HPDE6-E6E7 (cell line): ENCODE measurements at regions not wholly inside any gene's neighbourhood (a gene's known extent, or its start where the extent isn't known, plus 50 kb on each side); places are given as distances from the start of the nearest gene placed in this dataset.

Source experiments
- DNase-seq: peaks from one replicate; pipeline ENCODE4 v3.0.0; 2011; ENCODE audit warnings: missing footprints; ENCODE audit errors: extremely low spot score

DNA sequence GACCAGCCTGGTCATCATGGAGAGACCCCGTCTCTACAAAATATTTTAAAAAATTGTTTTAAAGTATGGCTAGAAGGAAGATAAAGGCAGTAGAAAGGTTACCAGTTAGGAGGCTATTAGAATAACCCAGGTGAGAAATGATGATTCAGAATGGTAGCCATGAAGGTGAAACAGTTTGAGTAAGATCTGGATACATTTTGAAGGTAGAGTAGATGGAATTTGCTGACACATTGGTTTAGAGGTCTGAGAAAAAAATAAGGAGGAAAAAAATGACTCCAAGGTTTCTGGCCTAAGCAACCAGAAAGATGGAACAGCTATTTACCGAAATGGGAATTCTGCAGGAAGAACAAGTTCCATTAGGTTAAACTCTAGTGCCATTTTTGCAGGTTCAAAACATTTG is 167.9 kb upstream of the TAB2 start:
- DNase-seq: no peak

DNA sequence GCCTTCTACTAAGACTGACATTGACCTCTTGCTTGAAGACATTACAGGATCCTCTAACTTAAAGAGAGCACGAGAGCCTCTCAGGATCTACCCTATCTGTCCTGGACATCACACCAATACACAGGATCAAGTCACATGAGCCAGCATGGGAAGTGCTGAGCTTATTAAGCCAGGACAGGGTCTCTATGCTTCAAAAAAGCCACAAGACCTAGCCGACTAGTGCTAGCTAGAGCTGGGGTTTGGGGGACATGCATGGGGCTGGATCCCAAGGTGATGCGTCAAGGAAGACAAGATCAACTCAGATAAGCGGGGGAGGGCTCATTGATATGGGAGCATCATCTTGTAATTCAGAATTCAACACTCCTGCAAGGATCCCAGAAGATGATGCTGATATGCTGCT is 167.2 kb upstream of the TAB2 start:
- no peak for DNase-seq

DNA sequence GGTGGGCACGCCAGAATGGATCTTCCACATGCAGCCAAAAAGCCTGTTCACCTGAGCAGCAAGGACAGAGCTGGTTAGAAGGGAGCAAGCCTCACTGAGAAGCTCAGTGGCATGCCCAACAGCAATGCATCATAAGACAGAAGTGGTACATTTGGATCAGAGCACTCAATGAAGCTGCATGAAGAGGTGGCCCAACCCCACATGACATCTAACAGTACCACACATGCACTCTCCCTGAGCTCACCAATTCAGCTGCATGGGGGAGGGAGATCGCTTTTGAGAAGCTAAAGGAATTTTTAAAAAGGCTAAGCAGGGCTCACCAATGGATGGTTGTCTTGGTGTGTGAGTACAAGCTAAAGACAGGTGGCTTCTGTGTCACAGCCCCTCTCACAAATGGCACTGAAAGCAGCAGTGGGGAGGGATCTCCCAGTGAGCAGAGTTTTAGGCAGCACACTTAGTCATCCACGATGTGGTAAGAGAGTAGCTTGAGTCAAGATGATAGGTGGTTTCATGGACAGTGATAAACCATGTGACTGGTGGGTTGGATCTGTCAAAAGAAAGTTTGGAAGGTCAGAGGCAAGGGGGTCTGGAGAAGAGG is 166.6 kb upstream of the TAB2 start:
- DNase-seq: no peak

DNA sequence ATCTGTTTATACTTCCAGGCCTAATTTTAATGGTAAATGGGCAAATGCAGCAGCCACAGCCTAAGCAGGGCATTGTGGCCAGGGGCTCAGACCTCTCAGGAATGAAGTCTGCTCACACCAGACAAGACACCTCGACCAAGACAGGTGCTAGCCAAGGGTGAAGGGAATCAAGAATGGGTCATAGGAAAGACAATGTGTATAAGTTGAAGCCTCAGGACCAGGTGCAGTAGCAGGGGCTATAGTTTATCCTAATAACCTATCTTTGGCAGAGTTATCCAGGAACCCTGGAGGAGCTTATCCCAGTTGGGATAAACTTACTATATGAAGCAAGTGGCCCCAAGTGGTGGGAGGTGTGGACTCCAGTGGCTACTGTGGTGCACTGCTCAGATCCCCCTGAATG is 165.0 kb upstream of the TAB2 start:
- no peak for DNase-seq

DNA sequence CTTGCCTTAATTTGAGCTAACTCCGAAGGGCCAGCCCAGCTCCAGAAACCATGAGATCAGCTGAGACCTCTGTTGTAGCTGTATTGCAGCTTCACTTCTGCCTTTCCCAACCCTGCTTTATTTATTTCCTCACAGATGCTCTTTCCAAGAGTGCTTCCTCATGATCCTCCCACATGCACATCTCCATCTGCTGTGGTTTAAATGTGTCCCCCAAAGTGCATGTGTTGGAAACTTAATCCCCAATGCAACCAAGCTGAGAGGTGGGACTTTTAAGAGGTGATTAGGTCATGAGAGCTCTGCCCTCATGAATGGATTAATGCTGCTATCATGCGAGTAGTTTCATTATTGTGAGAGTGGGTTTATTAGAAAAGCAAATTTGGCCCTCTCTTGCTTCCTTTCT is 164.4 kb upstream of the TAB2 start:
- no peak for DNase-seq

DNA sequence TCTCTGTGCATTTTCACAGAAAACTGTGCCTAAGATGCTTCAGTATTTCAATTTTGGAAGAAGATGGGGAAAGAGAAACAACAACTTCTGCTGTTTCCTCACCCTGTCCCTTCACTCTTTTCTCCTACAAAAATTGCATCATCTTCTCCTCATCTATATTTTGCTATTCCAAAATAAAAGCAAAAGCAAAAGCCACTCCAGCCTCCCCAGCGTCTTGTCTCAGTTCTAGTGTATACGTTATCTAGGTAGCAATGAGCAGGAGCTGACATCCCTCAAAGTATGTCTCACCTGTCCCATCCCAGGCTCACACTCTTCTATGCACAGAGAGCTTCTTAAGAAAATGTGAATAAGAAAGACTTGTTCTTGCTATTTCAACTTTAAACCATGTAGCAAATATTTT is 163.8 kb upstream of the TAB2 start:
- no peak for DNase-seq

DNA sequence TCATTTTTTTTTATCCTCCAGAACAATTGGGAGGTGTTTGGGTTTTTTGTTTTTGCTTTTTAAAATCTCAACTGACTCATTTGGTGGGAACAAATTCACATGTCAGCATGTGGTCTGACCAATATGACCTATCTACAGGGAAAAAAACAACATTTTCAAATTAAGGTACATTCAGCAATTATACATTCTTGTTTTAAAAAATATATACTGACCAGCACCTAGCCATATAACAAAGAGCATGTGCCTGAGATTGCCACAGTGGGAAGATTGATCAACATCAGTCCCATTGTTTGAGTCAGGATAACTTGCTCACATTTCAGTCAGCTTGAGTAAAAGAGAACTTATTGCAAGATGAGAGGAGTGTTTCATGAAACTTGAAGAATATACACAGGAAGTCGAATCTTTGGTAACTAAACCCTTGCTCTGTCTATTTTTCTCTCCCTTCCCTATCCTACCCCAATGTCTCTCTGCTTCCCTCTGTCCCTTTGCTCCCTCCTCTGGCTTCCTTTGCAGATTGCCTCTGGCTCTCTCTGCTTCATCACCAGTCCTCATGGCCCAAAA is 163.2 kb upstream of the TAB2 start:
- no peak for DNase-seq

DNA sequence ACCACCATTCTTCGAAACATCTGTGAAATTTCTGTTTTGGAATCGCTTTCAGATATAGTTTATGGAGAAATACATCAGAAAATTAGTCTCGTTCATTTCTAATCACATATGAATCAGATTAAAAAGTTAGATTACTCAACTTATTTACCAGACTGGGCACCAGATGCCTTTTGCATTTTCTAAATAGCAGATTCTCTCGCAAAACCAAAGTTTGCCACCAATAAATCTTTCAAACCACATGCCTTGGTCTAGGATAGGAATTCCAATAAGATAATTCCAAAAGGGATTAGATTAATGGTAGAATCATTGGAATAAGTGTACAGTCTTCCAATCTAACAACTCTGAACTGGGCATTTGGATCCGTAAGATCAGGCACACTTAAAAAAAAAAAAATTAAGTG is 160.4 kb upstream of the TAB2 start:
- DNase-seq: no peak

DNA sequence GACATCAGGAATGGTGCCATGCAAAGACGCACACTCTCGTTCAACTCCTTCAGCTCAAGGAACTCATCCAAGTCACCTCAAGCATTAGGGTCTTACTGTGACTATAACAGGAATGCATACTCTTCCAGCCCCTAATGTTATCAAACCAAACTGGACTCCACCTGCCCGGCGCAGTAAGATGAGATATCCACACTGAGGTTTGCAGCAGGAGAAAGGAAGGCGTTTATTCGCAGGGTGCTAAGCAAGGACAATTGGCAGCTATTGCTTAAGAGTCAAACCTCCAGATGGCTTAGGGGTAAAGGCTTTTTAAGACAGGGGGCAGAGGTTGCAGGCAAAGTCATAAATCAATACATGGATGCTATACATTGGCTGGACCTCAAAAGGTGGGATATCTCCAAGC is 159.4 kb upstream of the TAB2 start:
- no peak for DNase-seq

DNA sequence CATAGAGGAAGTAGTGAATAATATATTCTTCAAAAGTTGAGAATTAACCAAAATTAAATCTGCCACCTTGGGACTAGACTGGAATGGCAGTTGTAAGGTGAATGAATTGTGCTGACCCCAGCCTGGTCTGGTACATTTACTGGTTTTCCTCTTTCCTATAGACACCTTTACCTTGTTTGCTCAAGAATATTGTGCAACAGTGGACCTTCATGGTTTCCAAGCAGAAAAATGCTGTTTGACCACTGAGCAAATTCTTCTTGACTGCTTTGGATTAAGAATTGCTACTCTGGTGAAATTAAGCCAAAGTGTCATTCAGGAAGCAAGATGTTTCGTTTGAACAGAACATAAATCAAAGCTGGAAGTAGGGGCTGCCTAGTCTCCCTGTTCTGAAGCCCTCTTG is 156.6 kb upstream of the TAB2 start:
- no peak for DNase-seq

DNA sequence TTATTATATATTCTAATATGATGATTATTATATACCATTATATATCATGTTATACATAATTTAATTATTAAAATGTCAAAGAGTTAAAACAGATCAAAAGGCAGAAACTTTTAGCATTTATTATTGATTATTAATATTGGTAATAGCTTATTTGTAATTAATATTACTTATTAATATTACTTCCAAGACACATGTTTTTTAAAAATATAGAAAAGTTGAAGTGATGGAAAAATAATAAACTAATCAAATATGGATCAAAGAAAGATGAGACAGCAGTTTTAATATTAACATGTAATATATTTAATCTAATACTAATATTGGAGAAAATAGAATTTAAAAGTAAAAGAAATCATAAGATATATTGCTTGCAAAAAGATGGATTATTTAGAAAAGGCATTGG is 154.6 kb upstream of the TAB2 start:
- no peak for DNase-seq

DNA sequence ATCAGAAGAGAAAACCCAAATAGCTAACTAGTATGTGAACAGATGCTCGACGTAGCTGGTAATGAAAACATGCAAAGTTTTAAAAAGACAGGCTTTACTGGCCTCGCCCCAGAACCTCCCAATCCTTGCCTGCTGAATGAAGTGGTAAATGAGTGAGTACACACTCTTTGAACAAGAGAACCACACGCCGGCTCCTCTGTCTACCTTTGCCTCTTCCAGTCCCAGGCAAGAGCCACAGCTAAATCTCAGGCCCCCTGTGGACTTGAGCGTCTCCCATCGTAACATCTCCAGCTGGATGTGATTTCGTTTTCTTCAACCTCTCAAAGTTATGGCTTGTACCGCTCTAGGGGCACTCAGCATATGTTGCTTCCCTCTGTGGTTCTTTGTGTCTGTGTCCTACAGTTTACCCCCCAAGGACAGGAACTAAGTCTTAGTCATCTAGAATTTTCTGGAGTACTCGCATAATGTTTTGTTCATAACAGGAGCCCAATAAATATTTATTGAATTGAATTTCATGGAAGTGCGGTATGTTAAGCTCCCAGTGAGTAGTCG is 153.2 kb upstream of the TAB2 start:
- DNase-seq: no peak

DNA sequence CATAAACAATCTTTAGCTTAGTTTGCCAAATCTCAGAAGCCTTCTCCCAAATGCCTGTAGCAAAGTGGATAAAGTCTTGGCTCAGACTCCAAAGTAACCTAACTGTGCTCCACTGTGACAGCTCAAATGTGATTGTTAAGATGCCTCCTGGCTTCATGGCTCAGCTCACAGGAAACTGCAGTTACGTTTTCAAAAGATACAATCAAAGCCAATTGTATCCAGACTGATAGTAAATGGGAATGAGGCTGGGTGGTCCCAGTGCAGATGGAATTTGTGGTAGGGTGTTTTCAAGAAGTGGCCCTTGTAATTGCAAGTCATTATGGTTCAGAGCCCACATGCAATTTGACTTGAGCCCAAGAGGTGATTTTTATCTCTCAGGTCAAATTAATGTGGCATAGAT is 151.2 kb upstream of the TAB2 start:
- DNase-seq: no peak

DNA sequence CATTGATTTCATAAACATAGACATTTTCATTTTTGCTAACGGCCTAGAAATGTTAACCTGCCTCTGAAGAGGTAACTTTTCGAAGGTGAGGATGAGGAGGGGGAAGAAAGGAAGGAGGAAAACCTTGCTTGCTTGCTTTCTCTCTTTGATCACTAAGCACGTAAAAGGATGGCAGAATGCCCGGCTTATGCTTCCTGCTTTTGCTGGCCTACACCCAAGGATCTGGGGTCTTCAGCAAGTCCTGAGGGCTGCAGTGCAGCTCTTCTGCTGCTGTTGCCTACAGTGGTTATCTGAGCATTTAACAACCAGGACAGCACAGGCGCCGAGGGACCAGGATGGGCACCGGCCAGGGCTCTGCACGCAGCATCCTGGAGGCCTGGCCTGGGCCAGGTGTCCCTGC is 150.8 kb upstream of the TAB2 start:
- DNase-seq: no peak

DNA sequence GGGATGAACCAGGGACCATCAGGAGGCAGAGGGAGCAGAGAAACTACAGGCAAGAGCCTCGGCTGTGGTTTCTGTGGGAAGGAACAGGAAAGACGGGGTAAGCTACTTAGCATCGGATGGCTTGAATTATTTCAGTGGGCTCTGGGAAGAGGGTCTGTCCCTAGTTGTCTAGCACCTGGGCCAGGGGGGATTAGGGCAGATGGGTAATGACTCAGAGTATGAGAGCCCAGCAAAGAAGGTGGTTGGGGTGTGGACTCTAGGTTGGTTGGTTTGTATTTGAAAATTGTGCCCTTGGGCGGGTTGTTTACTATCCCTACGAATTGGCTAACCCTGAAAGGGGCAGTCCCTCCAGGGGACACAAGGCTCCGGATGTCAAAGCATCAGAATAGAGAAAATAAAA is 148.5 kb upstream of the TAB2 start:
- no peak for DNase-seq

DNA sequence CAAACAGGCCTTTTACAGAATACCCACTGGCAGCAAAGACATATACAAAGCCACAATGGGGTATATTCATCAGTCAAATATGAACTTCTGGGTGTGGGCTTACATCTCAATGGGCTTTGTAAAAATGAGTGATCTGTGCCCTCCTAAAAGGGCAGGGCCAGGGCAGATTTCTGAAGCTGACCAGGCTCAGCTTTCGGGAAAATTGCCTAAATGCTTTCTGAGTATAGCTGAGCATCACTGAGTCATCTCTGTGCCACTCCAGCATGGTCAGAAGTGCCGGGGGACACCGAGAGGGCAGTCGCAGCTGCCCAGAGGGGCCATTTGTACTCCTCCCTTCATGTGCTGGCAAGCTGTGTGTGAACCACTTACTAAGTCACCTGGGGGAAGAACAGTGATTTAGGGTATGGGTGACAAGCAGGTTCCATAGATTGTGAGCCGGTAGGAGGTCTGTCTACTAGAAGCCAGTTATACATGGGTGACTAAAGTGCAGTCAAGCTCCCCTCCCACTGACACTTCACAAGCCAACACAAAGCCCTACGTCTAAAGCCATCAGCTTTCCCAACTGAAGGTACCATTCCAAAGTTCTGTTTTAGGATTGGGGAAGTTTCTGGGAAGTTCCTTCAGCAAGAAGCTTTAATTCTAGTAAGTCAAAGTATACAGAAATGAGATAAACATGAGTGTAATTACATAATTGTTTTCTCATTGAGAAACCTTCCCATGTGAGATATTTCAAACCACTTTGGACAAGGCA is 147.6 kb upstream of the TAB2 start:
- DNase-seq: no peak

DNA sequence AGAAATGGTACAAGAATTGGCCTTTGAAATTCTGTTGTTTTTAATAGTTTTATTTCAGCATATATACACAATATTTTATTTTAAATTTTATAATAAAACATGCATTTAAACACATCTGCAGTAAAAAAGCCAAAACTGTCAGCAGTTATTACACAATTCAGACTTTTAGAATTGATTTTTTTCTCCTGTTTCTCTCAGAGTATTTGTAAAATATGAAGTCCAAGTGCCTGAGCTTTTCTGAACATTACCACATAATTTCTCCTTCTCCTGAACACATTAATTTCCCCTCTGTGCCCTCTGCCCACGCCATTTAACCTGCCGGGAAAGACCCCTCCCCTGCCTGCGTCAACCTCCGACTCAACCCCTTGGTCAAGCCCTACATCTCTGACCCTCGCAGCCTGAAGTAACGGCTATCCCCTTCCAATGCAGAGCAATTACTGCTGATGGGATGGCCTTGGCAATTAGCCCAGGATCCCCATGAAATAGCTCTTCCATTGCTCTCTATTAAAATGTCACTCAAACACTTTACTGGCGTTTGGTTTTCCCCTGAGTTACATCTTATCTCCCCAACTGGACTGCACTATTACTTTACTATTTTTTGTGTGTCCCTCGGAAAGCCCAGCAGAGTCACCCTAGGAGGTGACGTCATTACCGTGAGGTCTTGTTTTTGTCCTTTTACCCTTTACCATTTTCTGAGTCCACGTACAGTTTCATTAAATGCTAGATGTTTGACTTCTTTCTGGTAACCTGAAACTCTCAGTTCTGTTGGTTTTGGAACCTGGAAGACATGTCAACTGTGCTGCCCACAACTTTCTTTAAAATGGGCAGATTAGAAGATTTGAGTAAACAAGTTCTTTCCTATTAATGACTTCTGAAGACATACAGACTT is 146.7 kb upstream of the TAB2 start:
- no peak for DNase-seq

DNA sequence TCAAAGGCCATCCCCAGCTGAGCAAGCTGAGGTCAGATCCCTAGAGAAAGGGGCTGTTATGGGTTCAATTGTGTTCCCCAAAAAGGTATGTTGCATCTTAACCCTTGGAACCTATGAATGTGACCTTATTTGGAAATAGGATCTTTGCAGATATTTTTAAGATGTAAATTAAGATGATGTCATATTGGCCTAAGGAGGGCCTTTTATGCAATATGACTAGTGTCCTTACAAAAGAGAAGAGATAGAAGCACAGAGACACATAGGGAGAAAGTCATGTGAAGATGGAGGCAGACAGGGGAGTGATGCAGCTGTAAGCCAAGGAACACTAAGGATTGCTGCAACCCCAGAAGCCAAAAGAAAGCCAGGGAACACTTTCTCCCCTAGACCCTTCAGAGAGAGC is 144.3 kb upstream of the TAB2 start:
- no peak for DNase-seq

DNA sequence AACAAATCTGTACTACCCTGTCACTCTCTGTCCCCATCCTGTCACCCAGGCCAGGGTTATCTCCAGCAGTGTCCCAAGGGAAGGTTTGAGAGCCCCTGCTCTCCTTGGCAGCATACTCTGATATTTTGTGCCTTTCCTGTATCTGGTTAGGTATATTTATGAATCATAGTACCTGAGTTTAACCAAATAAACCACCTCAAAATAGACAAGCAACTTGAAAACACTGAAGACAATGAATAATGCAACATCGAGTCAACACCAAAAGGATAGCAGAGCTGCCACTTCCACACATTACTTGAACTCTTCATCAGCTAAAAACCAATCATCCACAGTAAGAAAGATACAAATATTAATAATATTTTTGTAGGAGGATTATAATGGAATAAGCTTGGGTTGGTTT is 142.6 kb upstream of the TAB2 start:
- DNase-seq: no peak

DNA sequence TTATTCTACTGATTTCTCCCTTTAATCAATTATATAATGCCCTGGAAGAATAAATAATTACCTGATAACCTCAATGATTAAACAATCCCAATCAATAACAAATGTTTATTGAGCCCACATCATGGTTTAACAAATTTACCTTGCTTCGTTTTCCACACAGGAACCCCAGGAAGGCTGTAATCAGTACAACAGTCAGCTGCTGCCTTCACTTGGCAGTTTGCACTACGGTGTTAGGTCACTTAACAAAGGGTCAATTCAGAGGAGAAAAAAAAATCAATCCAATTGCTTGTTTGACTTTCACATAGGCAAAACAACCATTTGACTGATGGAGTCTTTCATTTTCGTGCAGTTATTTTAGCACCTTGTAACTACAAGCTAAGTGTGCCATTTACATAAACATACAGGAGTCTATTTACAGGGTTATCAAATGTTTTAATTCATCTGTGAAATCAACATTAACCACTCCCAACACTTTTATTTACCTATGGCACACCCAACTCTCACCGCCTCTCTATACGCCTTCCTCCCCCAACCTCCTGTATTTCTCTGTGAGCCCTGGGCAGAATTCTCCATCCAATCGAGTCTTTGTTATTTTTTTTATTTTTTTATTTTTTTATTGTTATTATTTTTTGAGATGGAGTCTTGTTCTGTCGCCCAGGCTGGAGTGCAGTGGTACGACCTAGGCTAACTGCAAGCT is 140.4 kb upstream of the TAB2 start:
- DNase-seq: no peak

DNA sequence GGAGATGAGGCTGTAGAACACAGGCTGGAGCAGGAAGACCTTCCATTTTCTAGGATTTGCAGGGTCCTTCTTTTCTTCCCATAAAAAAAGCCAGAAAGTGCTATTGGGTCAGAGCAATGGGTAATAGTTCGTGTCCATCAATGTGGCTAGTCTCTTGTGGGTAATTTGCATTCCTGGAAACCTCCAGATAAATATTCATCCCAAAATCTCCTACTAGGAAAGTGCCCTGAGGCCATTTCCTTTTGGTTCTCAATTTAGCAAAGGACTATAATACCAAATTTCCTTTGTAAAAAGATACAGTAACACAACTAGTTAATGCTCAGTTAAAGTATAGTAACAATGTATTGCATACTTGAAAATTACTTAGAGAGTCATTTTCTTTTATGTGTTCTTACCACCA is 138.1 kb upstream of the TAB2 start:
- DNase-seq: no peak

DNA sequence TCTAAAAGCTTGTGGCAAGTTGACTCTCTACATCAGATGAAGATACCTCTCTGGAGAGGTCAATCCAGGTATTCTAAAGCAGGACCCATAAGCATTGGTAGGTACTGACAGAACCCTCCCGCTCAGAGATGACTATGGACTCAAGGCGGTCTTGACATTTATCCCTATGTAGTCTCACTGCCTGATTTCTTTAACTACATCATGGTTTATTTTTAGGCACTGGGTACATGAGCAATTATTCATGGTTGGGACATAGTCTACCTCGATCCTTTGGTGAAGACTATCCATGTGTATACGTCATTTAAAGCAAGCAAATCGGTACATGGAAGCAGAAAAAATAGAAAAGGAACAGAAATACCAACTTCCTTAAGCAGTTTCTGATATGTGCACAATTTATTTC is 136.2 kb upstream of the TAB2 start:
- DNase-seq: no peak
